NB4 (cell line): ENCODE measurements at regions not wholly inside any gene's neighbourhood (a gene's known extent, or its start where the extent isn't known, plus 50 kb on each side); places are given as distances from the start of the nearest gene placed in this dataset.

Experiments used
- CTCF ChIP-seq: IDR thresholded peaks from one replicate; pipeline ENCODE4 v1.5.1; 2012; ENCODE audit warnings: low read depth, low read length
- TF ChIP-seq, protein P1 (sequence below): IDR thresholded peaks from 2 replicates; pipeline ENCODE4 v1.6.1; 2011; ENCODE audit warnings: low read depth, low read length

GRCh38 chr1:38365242-38365641, 318.6 kb upstream of the POU3F1 start:
- TF ChIP-seq CTCF = no peak
- TF ChIP-seq, protein P1, sequence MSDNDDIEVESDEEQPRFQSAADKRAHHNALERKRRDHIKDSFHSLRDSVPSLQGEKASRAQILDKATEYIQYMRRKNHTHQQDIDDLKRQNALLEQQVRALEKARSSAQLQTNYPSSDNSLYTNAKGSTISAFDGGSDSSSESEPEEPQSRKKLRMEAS = no peak
